HS-27A (cell line): ENCODE measurements at regions not wholly inside any gene's neighbourhood (a gene's known extent, or its start where the extent isn't known, plus 50 kb on each side); places are given as distances from the start of the nearest gene placed in this dataset.
"Not testable (repeated sequence)": the region's sequence is repeated elsewhere in the genome, so short reads cannot be mapped to it uniquely, and the experiment has no call there.

Source experiments
- DNase-seq: peaks from one replicate; pipeline ENCODE4 v3.0.0-alpha.2; 2012; ENCODE audit warnings: low read depth, missing footprints

GRCh38 chr20:43364001-43364400 is 93.7 kb upstream of the SRSF6 start:
- DNase-seq, result no peak

GRCh38 chr20:43363506-43363905 is 94.2 kb upstream of the SRSF6 start:
- DNase-seq, result no peak

GRCh38 chr20:43361526-43361925 is 96.2 kb upstream of the SRSF6 start:
- DNase-seq, result no peak

- no peak for DNase-seq
Observed at GRCh38 chr20:43360016-43360415, 97.7 kb upstream of the SRSF6 start.

- DNase-seq, result no peak
Observed at GRCh38 chr20:43358811-43359210, 98.9 kb upstream of the SRSF6 start.

GRCh38 chr20:43357352-43357751 is 100.3 kb upstream of the SRSF6 start:
- no peak for DNase-seq

GRCh38 chr20:43355610-43356009 is 102.1 kb upstream of the SRSF6 start:
- DNase-seq, result no peak

- no peak for DNase-seq
Observed at GRCh38 chr20:43352996-43353395, 104.7 kb upstream of the SRSF6 start.

- not testable (repeated sequence) for DNase-seq
Observed at GRCh38 chr20:43350694-43351093, 107.0 kb upstream of the SRSF6 start.

- DNase-seq, result no peak
Observed at GRCh38 chr20:43349841-43350240, 107.9 kb upstream of the SRSF6 start.

GRCh38 chr20:43347839-43348238 is 109.9 kb upstream of the SRSF6 start:
- not testable (repeated sequence) for DNase-seq

GRCh38 chr20:43345676-43346075 is 112.0 kb upstream of the SRSF6 start:
- no peak for DNase-seq

GRCh38 chr20:43341511-43341910 is 116.2 kb upstream of the SRSF6 start:
- no peak for DNase-seq

GRCh38 chr20:43337036-43337435 is 120.7 kb upstream of the SRSF6 start:
- no peak for DNase-seq

- no peak for DNase-seq
Observed at GRCh38 chr20:43334080-43334479, 123.6 kb upstream of the SRSF6 start.

- DNase-seq, result no peak
Observed at GRCh38 chr20:43331906-43332305, 125.8 kb upstream of the SRSF6 start.

- no peak for DNase-seq
Observed at GRCh38 chr20:43328697-43329096, 129.0 kb upstream of the SRSF6 start.

- DNase-seq, result not testable (repeated sequence)
Observed at GRCh38 chr20:43327234-43327633, 130.5 kb upstream of the SRSF6 start.

GRCh38 chr20:43325926-43326325 is 131.8 kb upstream of the SRSF6 start:
- no peak for DNase-seq

- DNase-seq, result no peak
Observed at GRCh38 chr20:43323592-43323991, 133.9 kb upstream of the PTPRT start.

GRCh38 chr20:43322851-43323250 is 133.1 kb upstream of the PTPRT start:
- no peak for DNase-seq

- DNase-seq, result no peak
Observed at GRCh38 chr20:43320536-43320935, 130.8 kb upstream of the PTPRT start.

- no peak for DNase-seq
Observed at GRCh38 chr20:43318755-43319297, 129.1 kb upstream of the PTPRT start.

GRCh38 chr20:43316271-43316670 is 126.6 kb upstream of the PTPRT start:
- no peak for DNase-seq

- no peak for DNase-seq
Observed at GRCh38 chr20:43309266-43309665, 119.6 kb upstream of the PTPRT start.
